ENCODE measurements at regions not wholly inside any gene's neighbourhood (a gene's known extent, or its start where the extent isn't known, plus 50 kb on each side); places are given as distances from the start of the nearest gene placed in this dataset.

DNA sequence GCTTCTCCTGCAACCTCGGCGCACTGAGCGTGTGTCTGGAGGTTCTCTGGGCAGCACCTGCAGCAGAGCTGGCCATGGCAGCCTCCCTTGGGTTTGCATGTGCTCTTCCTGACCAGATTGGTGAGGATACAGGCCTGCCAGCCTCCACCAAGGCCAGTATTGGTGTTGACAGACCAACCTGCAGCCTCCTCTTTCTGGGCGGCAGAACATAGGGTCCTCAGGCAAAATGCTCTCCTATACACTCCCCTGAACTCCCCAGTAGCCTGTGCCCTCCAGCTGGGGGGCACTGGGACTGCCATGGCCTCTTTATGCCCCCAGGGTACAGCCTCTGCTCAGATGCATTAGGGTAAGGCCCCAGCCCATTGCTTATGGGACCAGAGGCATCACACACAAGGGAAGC lies 131.9 kb upstream of the SPRED2 start (continued):
- TF ChIP-seq ZNF407 (CRISPR knock-in tag; IDR thresholded peaks at IDR 0.05; ENCODE audit: not compliant biosample characterization) = no peak

GRCh38 chr2:65562890-65563289 lies 130.5 kb upstream of the SPRED2 start:
- Histone ChIP-seq H3K4me2 (ENCODE audit: low read depth, low read length) (no peak overlapping the region), H3K4me3 (replicated peaks in 1 of 3; ENCODE audit: insufficient read depth in 1 of 3, low read depth in 2 of 3, low read length in 3 of 3) (no peak overlapping the region), H3K27ac (ENCODE audit: extremely low read length, insufficient read depth, low read length) (no peak overlapping the region), H3K9ac (ENCODE audit: insufficient read depth, low read depth, low read length) (no peak overlapping the region), H3K36me3 (replicated peaks in 1 of 2; ENCODE audit: control insufficient read depth in 1 of 2, insufficient read depth in 2 of 2, low read length in 2 of 2) (no peaks in the 10 kb centered on the region), H3K79me2 (ENCODE audit: insufficient read depth, low read length) (no peaks in the 10 kb centered on the region), H2AFZ (ENCODE audit: low read length) (no peak overlapping the region), H3K4me1 (ENCODE audit: insufficient read depth, low read length) (0 out of 2 replicates have a peak, but pooled peaks cover 4% of the 10 kb centered on the region), H3K27me3 (ENCODE audit: control insufficient read depth in 1 of 2, insufficient read depth in 2 of 2, low read length in 2 of 2) (peaks cover 1 to 36% of the 10 kb centered on the region in 2 experiments; a peak in 4 of 5 replicates), H4K20me1 (ENCODE audit: insufficient read depth, low read length) (no peaks in the 10 kb centered on the region), H3K9me3 (ENCODE audit: low read length) (no peaks in the 10 kb centered on the region)
- CTCF ChIA-PET (ENCODE audit: low intra/inter-chr PET ratio, low total read pairs) = no interaction called here
- 15% methylated on average over 2 of the region's 3 CpGs for WGBS (ENCODE audit: low lambda C conversion rate)
- ATAC-seq (no peak), DNase-seq (ENCODE audit: low spot score) (no peak), FAIRE-seq (no peak)
- POLR2A ChIA-PET = no interaction called here
- in situ Hi-C loops (cut with HindIII; ENCODE audit: extremely low pct_ligation_motif_present, low pct_unique_long_range_greater_than_20kb) (loop anchor here (10.0 to 25.0 kb wide), 3 partner anchors 501 to 951 kb away; partner anchors contain the start of gene CEP68), intact Hi-C loops (cut with micrococcal nuclease; ENCODE audit: unreplicated experiment) (no loop called here)
- no TSS peak for BruUV-seq (replicated peaks)
- TF ChIP-seq HMG20B (CRISPR knock-in tag; conservative IDR thresholded peaks at IDR 0.05) (no peak), PHF20 (CRISPR knock-in tag; IDR thresholded peaks at IDR 0.05) (no peak), DMTF1 (CRISPR knock-in tag; IDR thresholded peaks at IDR 0.05) (no peak), ZBTB1 (CRISPR knock-in tag; IDR thresholded peaks at IDR 0.05; ENCODE audit: borderline replicate concordance) (no peak), MEIS1 (CRISPR knock-in tag; IDR thresholded peaks at IDR 0.05; ENCODE audit: borderline replicate concordance) (no peak), ZNF75D (CRISPR knock-in tag; IDR thresholded peaks at IDR 0.05; ENCODE audit: borderline replicate concordance) (no peak), ATF3 (CRISPR knock-in tag; IDR thresholded peaks at IDR 0.05) (no peak), ZNF788 (CRISPR knock-in tag; IDR thresholded peaks at IDR 0.05; ENCODE audit: borderline replicate concordance) (no peak), MLLT10 (CRISPR knock-in tag; IDR thresholded peaks at IDR 0.05) (no peak), ZNF17 (CRISPR knock-in tag; IDR thresholded peaks at IDR 0.05) (no peak), ZSCAN25 (CRISPR knock-in tag; IDR thresholded peaks at IDR 0.05) (no peak)
